Endodermal cell (in vitro differentiated cells): ENCODE measurements at regions not wholly inside any gene's neighbourhood (a gene's known extent, or its start where the extent isn't known, plus 50 kb on each side); places are given as distances from the start of the nearest gene placed in this dataset.

Source experiments
- DNase-seq: peaks from one replicate; pipeline ENCODE4 v3.0.0-alpha.2; 2017
- H3K27ac ChIP-seq: 2 replicates; pipeline ENCODE4 v1.5.1; 2013; ENCODE audit warnings: mild to moderate bottlenecking, low read depth, low read length, moderate library complexity
- H3K27me3 ChIP-seq: 2 replicates; pipeline ENCODE4 v1.6.1; 2013; ENCODE audit warnings: mild to moderate bottlenecking, low read length, moderate library complexity; ENCODE audit not compliant: insufficient read depth, control insufficient read depth, poor library complexity, severe bottlenecking
- H3K36me3 ChIP-seq: 2 replicates; pipeline ENCODE4 v1.7.0; 2013; ENCODE audit warnings: mild to moderate bottlenecking, low read length, moderate library complexity; ENCODE audit not compliant: control insufficient read depth, insufficient read depth
- H3K4me1 ChIP-seq: one replicate; pipeline ENCODE4 v1.7.0; 2013; ENCODE audit warnings: low read length; ENCODE audit not compliant: control insufficient read depth, insufficient read depth
- H3K4me3 ChIP-seq: 2 replicates; pipeline ENCODE4 v1.5.1; 2013; ENCODE audit warnings: mild to moderate bottlenecking, low read length, moderate library complexity
- H3K9ac ChIP-seq: 2 replicates; pipeline ENCODE4 v1.6.1; 2013; ENCODE audit warnings: mild to moderate bottlenecking, low read length, moderate library complexity; ENCODE audit not compliant: poor library complexity, severe bottlenecking; ENCODE audit errors: extremely low read depth
- H3K9me3 ChIP-seq: 2 replicates; pipeline ENCODE4 v1.6.1; 2013; ENCODE audit warnings: mild to moderate bottlenecking, low read length, moderate library complexity; ENCODE audit not compliant: control insufficient read depth
- H3K27ac Mint-ChIP-seq: 2 replicates; pipeline ENCODE4 v1.8.0; 2020; ENCODE audit warnings: mixed read lengths
- H3K27me3 Mint-ChIP-seq: 2 replicates; pipeline ENCODE4 v1.8.0; 2021; ENCODE audit warnings: mild to moderate bottlenecking, mixed read lengths; ENCODE audit not compliant: insufficient read depth
- H3K36me3 Mint-ChIP-seq: 2 replicates; pipeline ENCODE4 v1.8.0; 2020; ENCODE audit warnings: low read depth, mixed read lengths
- H3K4me1 Mint-ChIP-seq: 2 replicates; pipeline ENCODE4 v1.8.0; 2020; ENCODE audit warnings: mixed read lengths
- H3K4me3 Mint-ChIP-seq: 2 replicates; pipeline ENCODE4 v1.8.0; 2020; ENCODE audit warnings: mild to moderate bottlenecking, moderate library complexity, mixed read lengths
- H3K9me3 Mint-ChIP-seq: 2 replicates; pipeline ENCODE4 v1.8.0; 2020; ENCODE audit warnings: mild to moderate bottlenecking, mixed read lengths
- CTCF ChIP-seq: fragments of 200-600 bp; sonication (generic); conservative IDR thresholded peaks from 2 replicates; pipeline ENCODE4 v1.5.0; 2021; ENCODE audit warnings: antibody characterized with exemption, mild to moderate bottlenecking
- WGBS, 2 experiments: methylation state at CpG; one replicate each; pipeline versions ENCODE4 v1.1.5 to v1.1.7; 2013; ENCODE audit warnings: missing lambda C conversion rate in 2 of 2, mixed read lengths in 1 of 2; ENCODE audit not compliant: insufficient coverage in 1 of 2, insufficient read length in 1 of 2; 5-methylcytosine and 5-hydroxymethylcytosine counted together

GRCh38 chr13:80757694-80758093 is 416.8 kb upstream of the SPRY2 start:
- H3K9ac ChIP-seq: no peak overlapping the region
- H3K4me3 ChIP-seq: no peak overlapping the region
- H3K4me3 Mint-ChIP-seq: no peak overlapping the region
- no peak for DNase-seq
- H3K36me3 Mint-ChIP-seq: no peaks in the 10 kb centered on the region
- no peaks in the 10 kb centered on the region for H3K4me1 Mint-ChIP-seq
- H3K27ac ChIP-seq: no peak overlapping the region
- TF ChIP-seq CTCF: no peak
- H3K27ac Mint-ChIP-seq: no peak overlapping the region
- H3K9me3 Mint-ChIP-seq: no peaks in the 10 kb centered on the region
- no peaks in the 10 kb centered on the region for H3K36me3 ChIP-seq
- no peaks in the 10 kb centered on the region for H3K27me3 ChIP-seq
- H3K4me1 ChIP-seq: no peaks in the 10 kb centered on the region
- no peaks in the 10 kb centered on the region for H3K9me3 ChIP-seq
- no peaks in the 10 kb centered on the region for H3K27me3 Mint-ChIP-seq

GRCh38 chr13:80755910-80756309 is 415.0 kb upstream of the SPRY2 start:
- DNase-seq: no peak
- peaks cover 2% of the 10 kb centered on the region for H3K4me1 Mint-ChIP-seq
- no peaks in the 10 kb centered on the region for H3K36me3 Mint-ChIP-seq
- no peaks in the 10 kb centered on the region for H3K27me3 Mint-ChIP-seq
- H3K36me3 ChIP-seq: no peaks in the 10 kb centered on the region
- no peak overlapping the region for H3K4me3 ChIP-seq
- H3K27ac Mint-ChIP-seq: no peak overlapping the region
- no peaks in the 10 kb centered on the region for H3K27me3 ChIP-seq
- H3K4me3 Mint-ChIP-seq: no peak overlapping the region
- WGBS, 2 experiments: 90 to 100% methylated on average over 1 of the region's 1 CpG
- no peak for TF ChIP-seq CTCF
- H3K9me3 ChIP-seq: no peaks in the 10 kb centered on the region
- H3K27ac ChIP-seq: no peak overlapping the region
- no peak overlapping the region for H3K9ac ChIP-seq
- H3K9me3 Mint-ChIP-seq: no peaks in the 10 kb centered on the region
- no peaks in the 10 kb centered on the region for H3K4me1 ChIP-seq

- no peaks in the 10 kb centered on the region for H3K36me3 Mint-ChIP-seq
- WGBS, 2 experiments: 71 to 100% methylated on average over 1 of the region's 1 CpG
- H3K27me3 Mint-ChIP-seq: no peaks in the 10 kb centered on the region
- Histone ChIP-seq H3K4me1 (no peaks in the 10 kb centered on the region), H3K9me3 (no peaks in the 10 kb centered on the region), H3K4me3 (no peak overlapping the region), H3K27ac (no peak overlapping the region), H3K36me3 (no peaks in the 10 kb centered on the region), H3K27me3 (no peaks in the 10 kb centered on the region), H3K9ac (no peak overlapping the region)
- no peak for DNase-seq
- H3K4me3 Mint-ChIP-seq: no peak overlapping the region
- peaks cover 2% of the 10 kb centered on the region for H3K4me1 Mint-ChIP-seq
- no peaks in the 10 kb centered on the region for H3K9me3 Mint-ChIP-seq
- no peak for TF ChIP-seq CTCF
- no peak overlapping the region for H3K27ac Mint-ChIP-seq
Observed at GRCh38 chr13:80754441-80754840, 413.5 kb upstream of the SPRY2 start.
